Retinal pigment epithelial cell (primary cell): ENCODE measurements at regions not wholly inside any gene's neighbourhood (a gene's known extent, or its start where the extent isn't known, plus 50 kb on each side); places are given as distances from the start of the nearest gene placed in this dataset.

Source experiments
- DNase-seq: peaks from one replicate; pipeline ENCODE4 v3.0.0-alpha.2; 2010; ENCODE audit warnings: low read depth
- H3K4me3 ChIP-seq: 2 replicates; pipeline ENCODE4 v1.5.1; 2011; ENCODE audit warnings: mild to moderate bottlenecking, low read length, control low read depth, moderate library complexity
- CTCF ChIP-seq: conservative IDR thresholded peaks from 2 replicates; pipeline ENCODE4 v1.5.1; 2011; ENCODE audit warnings: low read depth, low read length, control low read depth, inconsistent platforms

- DNase-seq, result no peak
- no peak overlapping the region for H3K4me3 ChIP-seq
- no peak for TF ChIP-seq CTCF
Measured at GRCh38 chr1:104136621-104137020, 386.9 kb downstream of the AMY1C start.

- H3K4me3 ChIP-seq, result no peak overlapping the region
- TF ChIP-seq CTCF, result no peak
- no peak for DNase-seq
Measured at GRCh38 chr1:104156738-104157137, 407.0 kb downstream of the AMY1C start.

- DNase-seq, result no peak
- no peak for TF ChIP-seq CTCF
- no peak overlapping the region for H3K4me3 ChIP-seq
Measured at GRCh38 chr1:104163912-104164476, 414.3 kb downstream of the AMY1C start.

GRCh38 chr1:104172243-104172681 lies 422.6 kb downstream of the AMY1C start:
- TF ChIP-seq CTCF, result no peak
- no peak overlapping the region for H3K4me3 ChIP-seq
- no peak for DNase-seq

GRCh38 chr1:104182251-104182650 lies 432.6 kb downstream of the AMY1C start:
- no peak overlapping the region for H3K4me3 ChIP-seq
- TF ChIP-seq CTCF, result no peak
- DNase-seq, result no peak

- no peak for DNase-seq
- H3K4me3 ChIP-seq, result no peak overlapping the region
- TF ChIP-seq CTCF, result no peak
Measured at GRCh38 chr1:104189207-104189606, 439.5 kb downstream of the AMY1C start.

- no peak for DNase-seq
- TF ChIP-seq CTCF, result no peak
- H3K4me3 ChIP-seq, result no peak overlapping the region
Measured at GRCh38 chr1:104190821-104191220, 441.1 kb downstream of the AMY1C start.
